ENCODE measurements at regions not wholly inside any gene's neighbourhood (a gene's known extent, or its start where the extent isn't known, plus 50 kb on each side); places are given as distances from the start of the nearest gene placed in this dataset.

DNA sequence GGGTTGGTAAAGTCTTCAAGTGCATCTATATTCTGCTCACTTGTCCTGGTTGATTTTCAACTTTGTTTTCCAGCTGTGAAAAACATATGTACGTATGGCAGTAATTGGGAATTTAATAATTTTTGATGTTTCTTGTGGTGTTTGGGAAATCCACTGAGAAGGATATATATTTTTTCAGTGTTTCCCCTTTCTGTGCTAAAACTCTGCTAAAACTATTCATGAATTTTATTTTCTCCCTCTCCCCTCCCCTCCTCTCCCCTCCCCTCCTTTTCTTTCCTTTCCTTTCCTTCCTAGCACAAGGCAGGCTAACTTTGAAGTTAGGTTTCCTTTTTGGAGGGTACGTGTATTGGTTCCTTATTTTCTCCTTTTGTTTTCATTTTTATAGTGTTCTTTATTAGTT, 220.7 kb downstream of the PDCD6IP start:
- TF ChIP-seq EZH2 (IDR thresholded peaks at IDR 0.05; ENCODE audit: borderline replicate concordance, insufficient read depth, low read length, poor library complexity, severe bottlenecking) (no peak), RAD21 (conservative IDR thresholded peaks at IDR 0.05) (no peak), POLR2AphosphoS5 (IDR thresholded peaks at IDR 0.05) (no peak)
- TF ChIP-seq, protein P1, sequence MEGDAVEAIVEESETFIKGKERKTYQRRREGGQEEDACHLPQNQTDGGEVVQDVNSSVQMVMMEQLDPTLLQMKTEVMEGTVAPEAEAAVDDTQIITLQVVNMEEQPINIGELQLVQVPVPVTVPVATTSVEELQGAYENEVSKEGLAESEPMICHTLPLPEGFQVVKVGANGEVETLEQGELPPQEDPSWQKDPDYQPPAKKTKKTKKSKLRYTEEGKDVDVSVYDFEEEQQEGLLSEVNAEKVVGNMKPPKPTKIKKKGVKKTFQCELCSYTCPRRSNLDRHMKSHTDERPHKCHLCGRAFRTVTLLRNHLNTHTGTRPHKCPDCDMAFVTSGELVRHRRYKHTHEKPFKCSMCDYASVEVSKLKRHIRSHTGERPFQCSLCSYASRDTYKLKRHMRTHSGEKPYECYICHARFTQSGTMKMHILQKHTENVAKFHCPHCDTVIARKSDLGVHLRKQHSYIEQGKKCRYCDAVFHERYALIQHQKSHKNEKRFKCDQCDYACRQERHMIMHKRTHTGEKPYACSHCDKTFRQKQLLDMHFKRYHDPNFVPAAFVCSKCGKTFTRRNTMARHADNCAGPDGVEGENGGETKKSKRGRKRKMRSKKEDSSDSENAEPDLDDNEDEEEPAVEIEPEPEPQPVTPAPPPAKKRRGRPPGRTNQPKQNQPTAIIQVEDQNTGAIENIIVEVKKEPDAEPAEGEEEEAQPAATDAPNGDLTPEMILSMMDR (IDR thresholded peaks at IDR 0.05; ENCODE audit: poor library complexity, severe bottlenecking), result no peak
- TF ChIP-seq, protein P2, sequence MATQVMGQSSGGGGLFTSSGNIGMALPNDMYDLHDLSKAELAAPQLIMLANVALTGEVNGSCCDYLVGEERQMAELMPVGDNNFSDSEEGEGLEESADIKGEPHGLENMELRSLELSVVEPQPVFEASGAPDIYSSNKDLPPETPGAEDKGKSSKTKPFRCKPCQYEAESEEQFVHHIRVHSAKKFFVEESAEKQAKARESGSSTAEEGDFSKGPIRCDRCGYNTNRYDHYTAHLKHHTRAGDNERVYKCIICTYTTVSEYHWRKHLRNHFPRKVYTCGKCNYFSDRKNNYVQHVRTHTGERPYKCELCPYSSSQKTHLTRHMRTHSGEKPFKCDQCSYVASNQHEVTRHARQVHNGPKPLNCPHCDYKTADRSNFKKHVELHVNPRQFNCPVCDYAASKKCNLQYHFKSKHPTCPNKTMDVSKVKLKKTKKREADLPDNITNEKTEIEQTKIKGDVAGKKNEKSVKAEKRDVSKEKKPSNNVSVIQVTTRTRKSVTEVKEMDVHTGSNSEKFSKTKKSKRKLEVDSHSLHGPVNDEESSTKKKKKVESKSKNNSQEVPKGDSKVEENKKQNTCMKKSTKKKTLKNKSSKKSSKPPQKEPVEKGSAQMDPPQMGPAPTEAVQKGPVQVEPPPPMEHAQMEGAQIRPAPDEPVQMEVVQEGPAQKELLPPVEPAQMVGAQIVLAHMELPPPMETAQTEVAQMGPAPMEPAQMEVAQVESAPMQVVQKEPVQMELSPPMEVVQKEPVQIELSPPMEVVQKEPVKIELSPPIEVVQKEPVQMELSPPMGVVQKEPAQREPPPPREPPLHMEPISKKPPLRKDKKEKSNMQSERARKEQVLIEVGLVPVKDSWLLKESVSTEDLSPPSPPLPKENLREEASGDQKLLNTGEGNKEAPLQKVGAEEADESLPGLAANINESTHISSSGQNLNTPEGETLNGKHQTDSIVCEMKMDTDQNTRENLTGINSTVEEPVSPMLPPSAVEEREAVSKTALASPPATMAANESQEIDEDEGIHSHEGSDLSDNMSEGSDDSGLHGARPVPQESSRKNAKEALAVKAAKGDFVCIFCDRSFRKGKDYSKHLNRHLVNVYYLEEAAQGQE (IDR thresholded peaks at IDR 0.05; ENCODE audit: borderline replicate concordance), result no peak

Data from neural cell (in vitro differentiated cells).